WTC11 (cell line): ENCODE measurements at regions not wholly inside any gene's neighbourhood (a gene's known extent, or its start where the extent isn't known, plus 50 kb on each side); places are given as distances from the start of the nearest gene placed in this dataset.

ENCODE experiments used
- ATAC-seq: fragments of 200-7000 bp; cut with Tn5 transposase; 2 replicates; pipeline ENCODE4 v1.10.0; 2021; ENCODE audit warnings: mild to moderate bottlenecking, moderate library complexity
- CTCF ChIA-PET: fragments of 300-600 bp; sonication (Branson Sonifier 250); formaldehyde crosslinking; loops from one replicate; lab custom pipeline; 2021; ENCODE audit warnings: antibody characterized with exemption; lab: Charles Lee
- POLR2A ChIA-PET: fragments of 350-600 bp; sonication (Branson Sonifier 250); formaldehyde crosslinking; loops from one replicate; lab custom pipeline; 2021; ENCODE audit warnings: antibody characterized with exemption; lab: Charles Lee
- DNase-seq: peaks from one replicate; pipeline ENCODE4 v3.0.0; 2021; ENCODE audit warnings: low spot score
- H3K27ac Mint-ChIP-seq: 2 replicates; pipeline ENCODE4 v1.8.0; 2021; ENCODE audit warnings: mixed read lengths
- H3K27me3 Mint-ChIP-seq: 2 replicates; pipeline ENCODE4 v1.8.0; 2021; ENCODE audit warnings: low read depth, mild to moderate bottlenecking, moderate library complexity, mixed read lengths
- H3K36me3 Mint-ChIP-seq: 2 replicates; pipeline ENCODE4 v1.8.0; 2021; ENCODE audit warnings: mixed read lengths
- H3K4me1 Mint-ChIP-seq: 2 replicates; pipeline ENCODE4 v1.8.0; 2022; ENCODE audit warnings: mixed read lengths
- H3K4me3 Mint-ChIP-seq: 2 replicates; pipeline ENCODE4 v1.8.0; 2021; ENCODE audit warnings: mild to moderate bottlenecking, moderate library complexity, mixed read lengths
- H3K9me3 Mint-ChIP-seq: 2 replicates; pipeline ENCODE4 v1.8.0; 2021; ENCODE audit warnings: mixed read lengths
- CREB1 ChIP-seq: sonication (generic); formaldehyde crosslinking; IDR thresholded peaks from 2 replicates; pipeline ENCODE4 v1.8.0; 2023; ENCODE audit warnings: mild to moderate bottlenecking, missing genetic modification reagents
- FOXK1 ChIP-seq: sonication (generic); formaldehyde crosslinking; IDR thresholded peaks from 2 replicates; pipeline ENCODE4 v1.8.0; 2022; ENCODE audit warnings: mild to moderate bottlenecking, moderate library complexity, missing genetic modification reagents
- GABPB1 ChIP-seq: sonication (generic); formaldehyde crosslinking; IDR thresholded peaks from 2 replicates; pipeline ENCODE4 v1.8.1; 2023; ENCODE audit warnings: mild to moderate bottlenecking, missing genetic modification reagents
- GTF2I ChIP-seq: fragments of 250-450 bp; sonication (Bioruptor Pico); conservative IDR thresholded peaks from 2 replicates; pipeline ENCODE4 v1.4.0; 2021; ENCODE audit warnings: mild to moderate bottlenecking
- IRF2 ChIP-seq: sonication (generic); formaldehyde crosslinking; IDR thresholded peaks from 2 replicates; pipeline ENCODE4 v1.8.0; 2022; ENCODE audit warnings: low read depth, missing genetic modification reagents, borderline replicate concordance
- NFATC4 ChIP-seq: fragments of 250-450 bp; sonication (Bioruptor Pico); IDR thresholded peaks from 2 replicates; pipeline ENCODE4 v1.9.0; 2021; ENCODE audit warnings: mild to moderate bottlenecking
- NFYB ChIP-seq: sonication (generic); formaldehyde crosslinking; conservative IDR thresholded peaks from 2 replicates; pipeline ENCODE4 v1.8.0; 2022; ENCODE audit warnings: low read depth, missing genetic modification reagents
- NR1H2 ChIP-seq: sonication (generic); formaldehyde crosslinking; IDR thresholded peaks from 2 replicates; pipeline ENCODE4 v1.9.0; 2021; ENCODE audit warnings: mild to moderate bottlenecking, moderate library complexity, missing genetic modification reagents
- NR3C1 ChIP-seq: sonication (generic); formaldehyde crosslinking; conservative IDR thresholded peaks from 2 replicates; pipeline ENCODE4 v1.8.1; 2023; ENCODE audit warnings: low read depth, mild to moderate bottlenecking, missing genetic modification reagents
- PRRX2 ChIP-seq: fragments of 250-450 bp; sonication (Bioruptor Pico); IDR thresholded peaks from 2 replicates; pipeline ENCODE4 v1.8.0; 2021; ENCODE audit warnings: mild to moderate bottlenecking
- SMAD3 ChIP-seq: sonication (generic); formaldehyde crosslinking; IDR thresholded peaks from 2 replicates; pipeline ENCODE4 v1.8.0; 2022; ENCODE audit warnings: missing genetic modification reagents, mild to moderate bottlenecking, borderline replicate concordance
- TP53 ChIP-seq: sonication (generic); formaldehyde crosslinking; IDR thresholded peaks from 2 replicates; pipeline ENCODE4 v1.8.1; 2023; ENCODE audit warnings: mild to moderate bottlenecking, missing genetic modification reagents
- ZNF138 ChIP-seq: sonication (generic); formaldehyde crosslinking; conservative IDR thresholded peaks from 2 replicates; pipeline ENCODE4 v1.8.1; 2022; ENCODE audit warnings: mild to moderate bottlenecking, moderate library complexity, missing genetic modification reagents
- ZNF263 ChIP-seq: sonication (generic); formaldehyde crosslinking; IDR thresholded peaks from 2 replicates; pipeline ENCODE4 v1.8.1; 2022; ENCODE audit warnings: low read depth, mild to moderate bottlenecking, moderate library complexity, missing genetic modification reagents
- TF ChIP-seq, protein P1 (sequence below): fragments of 250-450 bp; sonication (Bioruptor Pico); IDR thresholded peaks from 2 replicates; pipeline ENCODE4 v2.1.2; 2022; ENCODE audit warnings: mild to moderate bottlenecking, moderate library complexity
- TF ChIP-seq, protein P2 (sequence below): sonication (generic); formaldehyde crosslinking; IDR thresholded peaks from 2 replicates; pipeline ENCODE4 v1.8.1; 2023; ENCODE audit warnings: mild to moderate bottlenecking, missing genetic modification reagents, moderate library complexity
- TF ChIP-seq, protein P3 (sequence below): sonication (generic); formaldehyde crosslinking; IDR thresholded peaks from 2 replicates; pipeline ENCODE4 v1.8.1; 2022; ENCODE audit warnings: mild to moderate bottlenecking, missing genetic modification reagents, moderate library complexity, borderline replicate concordance
- TF ChIP-seq, protein P4 (sequence below): sonication (generic); formaldehyde crosslinking; IDR thresholded peaks from 2 replicates; pipeline ENCODE4 v1.8.0; 2023; ENCODE audit warnings: missing genetic modification reagents, mild to moderate bottlenecking, borderline replicate concordance
- TF ChIP-seq, protein P5 (sequence below): sonication (generic); formaldehyde crosslinking; IDR thresholded peaks from 2 replicates; pipeline ENCODE4 v1.8.1; 2023; ENCODE audit warnings: mild to moderate bottlenecking, missing genetic modification reagents
- TF ChIP-seq, protein P6 (sequence below): sonication (generic); formaldehyde crosslinking; conservative IDR thresholded peaks from 2 replicates; pipeline ENCODE4 v1.8.1; 2022; ENCODE audit warnings: mild to moderate bottlenecking, missing genetic modification reagents
- TF ChIP-seq, protein P7 (sequence below): sonication (generic); formaldehyde crosslinking; IDR thresholded peaks from 2 replicates; pipeline ENCODE4 v1.8.0; 2022; ENCODE audit warnings: mild to moderate bottlenecking, missing genetic modification reagents
- TF ChIP-seq, protein P8 (sequence below): sonication (generic); formaldehyde crosslinking; IDR thresholded peaks from 2 replicates; pipeline ENCODE4 v1.8.1; 2023; ENCODE audit warnings: mild to moderate bottlenecking, missing genetic modification reagents, moderate library complexity

DNA sequence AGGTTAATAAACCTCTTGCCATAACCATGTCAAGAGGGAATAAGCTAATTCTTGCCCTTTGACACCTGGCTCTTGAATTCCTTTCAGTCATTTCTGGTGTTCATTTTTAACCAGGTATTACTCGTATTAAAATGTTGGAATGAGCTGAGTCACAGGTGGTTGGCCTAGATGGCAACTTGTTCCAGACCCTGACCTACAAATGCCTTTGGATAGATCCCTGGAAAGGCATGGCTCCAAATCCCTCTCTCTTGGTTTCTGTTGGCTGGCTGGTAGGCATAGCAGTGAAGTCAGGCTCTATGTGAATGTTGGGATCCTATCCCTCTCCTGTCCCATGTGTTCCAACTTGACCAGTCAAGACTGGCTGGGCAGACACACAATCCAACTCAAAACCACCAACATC is 277.1 kb upstream of the PROK2 start (continued):
- TF ChIP-seq, protein P1, sequence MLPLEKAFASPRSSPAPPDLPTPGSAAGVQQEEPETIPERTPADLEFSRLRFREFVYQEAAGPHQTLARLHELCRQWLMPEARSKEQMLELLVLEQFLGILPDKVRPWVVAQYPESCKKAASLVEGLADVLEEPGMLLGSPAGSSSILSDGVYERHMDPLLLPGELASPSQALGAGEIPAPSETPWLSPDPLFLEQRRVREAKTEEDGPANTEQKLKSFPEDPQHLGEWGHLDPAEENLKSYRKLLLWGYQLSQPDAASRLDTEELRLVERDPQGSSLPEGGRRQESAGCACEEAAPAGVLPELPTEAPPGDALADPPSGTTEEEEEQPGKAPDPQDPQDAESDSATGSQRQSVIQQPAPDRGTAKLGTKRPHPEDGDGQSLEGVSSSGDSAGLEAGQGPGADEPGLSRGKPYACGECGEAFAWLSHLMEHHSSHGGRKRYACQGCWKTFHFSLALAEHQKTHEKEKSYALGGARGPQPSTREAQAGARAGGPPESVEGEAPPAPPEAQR (CRISPR knock-in tag), result no peak
- no peak for TF ChIP-seq GTF2I
- TF ChIP-seq, protein P2, sequence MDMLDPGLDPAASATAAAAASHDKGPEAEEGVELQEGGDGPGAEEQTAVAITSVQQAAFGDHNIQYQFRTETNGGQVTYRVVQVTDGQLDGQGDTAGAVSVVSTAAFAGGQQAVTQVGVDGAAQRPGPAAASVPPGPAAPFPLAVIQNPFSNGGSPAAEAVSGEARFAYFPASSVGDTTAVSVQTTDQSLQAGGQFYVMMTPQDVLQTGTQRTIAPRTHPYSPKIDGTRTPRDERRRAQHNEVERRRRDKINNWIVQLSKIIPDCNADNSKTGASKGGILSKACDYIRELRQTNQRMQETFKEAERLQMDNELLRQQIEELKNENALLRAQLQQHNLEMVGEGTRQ (CRISPR knock-in tag), result no peak
- TF ChIP-seq ZNF138 (CRISPR knock-in tag), result no peak
- no peak for TF ChIP-seq NR3C1 (CRISPR knock-in tag)
- TF ChIP-seq GABPB1 (CRISPR knock-in tag), result no peak
- TF ChIP-seq, protein P3, sequence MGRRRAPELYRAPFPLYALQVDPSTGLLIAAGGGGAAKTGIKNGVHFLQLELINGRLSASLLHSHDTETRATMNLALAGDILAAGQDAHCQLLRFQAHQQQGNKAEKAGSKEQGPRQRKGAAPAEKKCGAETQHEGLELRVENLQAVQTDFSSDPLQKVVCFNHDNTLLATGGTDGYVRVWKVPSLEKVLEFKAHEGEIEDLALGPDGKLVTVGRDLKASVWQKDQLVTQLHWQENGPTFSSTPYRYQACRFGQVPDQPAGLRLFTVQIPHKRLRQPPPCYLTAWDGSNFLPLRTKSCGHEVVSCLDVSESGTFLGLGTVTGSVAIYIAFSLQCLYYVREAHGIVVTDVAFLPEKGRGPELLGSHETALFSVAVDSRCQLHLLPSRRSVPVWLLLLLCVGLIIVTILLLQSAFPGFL (CRISPR knock-in tag), result no peak
- no peak for TF ChIP-seq IRF2 (CRISPR knock-in tag)

DNA sequence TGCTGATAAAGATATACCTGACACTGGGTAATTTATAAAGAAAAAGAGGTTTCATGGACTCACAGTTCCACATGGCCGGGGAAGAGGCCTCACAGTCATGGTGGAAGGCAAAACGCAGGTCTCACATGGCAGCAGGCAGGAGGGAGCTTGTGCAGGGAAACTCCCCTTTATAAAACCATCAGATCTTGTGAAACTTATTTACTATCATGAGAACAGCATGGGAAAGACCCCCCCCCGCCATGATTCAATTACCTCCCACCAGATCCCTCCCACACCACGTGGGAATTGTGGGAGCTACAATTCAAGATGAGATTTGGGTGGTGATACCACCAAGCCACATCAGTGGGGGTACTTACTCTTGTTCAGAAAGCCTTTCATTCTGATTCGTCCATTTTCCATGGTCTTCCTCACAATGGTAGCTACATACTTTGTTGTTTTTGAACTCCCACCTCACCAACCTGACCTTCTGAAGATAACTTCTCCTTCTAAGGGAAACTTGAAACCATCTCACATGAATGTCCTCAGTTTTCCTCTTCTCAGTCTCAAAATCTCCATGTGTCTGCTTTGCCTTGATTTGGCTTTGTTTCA is 275.6 kb upstream of the PROK2 start:
- no peak for ATAC-seq
- Mint-ChIP-seq H3K4me3 (no peak overlapping the region), H3K36me3 (peaks cover 21% of the 10 kb centered on the region), H3K27ac (no peak overlapping the region), H3K4me1 (no peaks in the 10 kb centered on the region), H3K9me3 (peaks cover 47% of the 10 kb centered on the region), H3K27me3 (peaks cover 6% of the 10 kb centered on the region)
- POLR2A ChIA-PET, result no interaction called here
- no peak for DNase-seq
- CTCF ChIA-PET, result no interaction called here
- TF ChIP-seq FOXK1 (CRISPR knock-in tag) (no peak), CREB1 (no peak), TP53 (CRISPR knock-in tag) (no peak), NR1H2 (CRISPR knock-in tag) (no peak), NFATC4 (CRISPR knock-in tag) (no peak), SMAD3 (CRISPR knock-in tag) (no peak), ZNF263 (CRISPR knock-in tag) (no peak), PRRX2 (CRISPR knock-in tag) (no peak), NFYB (no peak)
- TF ChIP-seq, protein P4, sequence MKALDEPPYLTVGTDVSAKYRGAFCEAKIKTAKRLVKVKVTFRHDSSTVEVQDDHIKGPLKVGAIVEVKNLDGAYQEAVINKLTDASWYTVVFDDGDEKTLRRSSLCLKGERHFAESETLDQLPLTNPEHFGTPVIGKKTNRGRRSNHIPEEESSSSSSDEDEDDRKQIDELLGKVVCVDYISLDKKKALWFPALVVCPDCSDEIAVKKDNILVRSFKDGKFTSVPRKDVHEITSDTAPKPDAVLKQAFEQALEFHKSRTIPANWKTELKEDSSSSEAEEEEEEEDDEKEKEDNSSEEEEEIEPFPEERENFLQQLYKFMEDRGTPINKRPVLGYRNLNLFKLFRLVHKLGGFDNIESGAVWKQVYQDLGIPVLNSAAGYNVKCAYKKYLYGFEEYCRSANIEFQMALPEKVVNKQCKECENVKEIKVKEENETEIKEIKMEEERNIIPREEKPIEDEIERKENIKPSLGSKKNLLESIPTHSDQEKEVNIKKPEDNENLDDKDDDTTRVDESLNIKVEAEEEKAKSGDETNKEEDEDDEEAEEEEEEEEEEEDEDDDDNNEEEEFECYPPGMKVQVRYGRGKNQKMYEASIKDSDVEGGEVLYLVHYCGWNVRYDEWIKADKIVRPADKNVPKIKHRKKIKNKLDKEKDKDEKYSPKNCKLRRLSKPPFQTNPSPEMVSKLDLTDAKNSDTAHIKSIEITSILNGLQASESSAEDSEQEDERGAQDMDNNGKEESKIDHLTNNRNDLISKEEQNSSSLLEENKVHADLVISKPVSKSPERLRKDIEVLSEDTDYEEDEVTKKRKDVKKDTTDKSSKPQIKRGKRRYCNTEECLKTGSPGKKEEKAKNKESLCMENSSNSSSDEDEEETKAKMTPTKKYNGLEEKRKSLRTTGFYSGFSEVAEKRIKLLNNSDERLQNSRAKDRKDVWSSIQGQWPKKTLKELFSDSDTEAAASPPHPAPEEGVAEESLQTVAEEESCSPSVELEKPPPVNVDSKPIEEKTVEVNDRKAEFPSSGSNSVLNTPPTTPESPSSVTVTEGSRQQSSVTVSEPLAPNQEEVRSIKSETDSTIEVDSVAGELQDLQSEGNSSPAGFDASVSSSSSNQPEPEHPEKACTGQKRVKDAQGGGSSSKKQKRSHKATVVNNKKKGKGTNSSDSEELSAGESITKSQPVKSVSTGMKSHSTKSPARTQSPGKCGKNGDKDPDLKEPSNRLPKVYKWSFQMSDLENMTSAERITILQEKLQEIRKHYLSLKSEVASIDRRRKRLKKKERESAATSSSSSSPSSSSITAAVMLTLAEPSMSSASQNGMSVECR (CRISPR knock-in tag), result no peak
- TF ChIP-seq, protein P5, sequence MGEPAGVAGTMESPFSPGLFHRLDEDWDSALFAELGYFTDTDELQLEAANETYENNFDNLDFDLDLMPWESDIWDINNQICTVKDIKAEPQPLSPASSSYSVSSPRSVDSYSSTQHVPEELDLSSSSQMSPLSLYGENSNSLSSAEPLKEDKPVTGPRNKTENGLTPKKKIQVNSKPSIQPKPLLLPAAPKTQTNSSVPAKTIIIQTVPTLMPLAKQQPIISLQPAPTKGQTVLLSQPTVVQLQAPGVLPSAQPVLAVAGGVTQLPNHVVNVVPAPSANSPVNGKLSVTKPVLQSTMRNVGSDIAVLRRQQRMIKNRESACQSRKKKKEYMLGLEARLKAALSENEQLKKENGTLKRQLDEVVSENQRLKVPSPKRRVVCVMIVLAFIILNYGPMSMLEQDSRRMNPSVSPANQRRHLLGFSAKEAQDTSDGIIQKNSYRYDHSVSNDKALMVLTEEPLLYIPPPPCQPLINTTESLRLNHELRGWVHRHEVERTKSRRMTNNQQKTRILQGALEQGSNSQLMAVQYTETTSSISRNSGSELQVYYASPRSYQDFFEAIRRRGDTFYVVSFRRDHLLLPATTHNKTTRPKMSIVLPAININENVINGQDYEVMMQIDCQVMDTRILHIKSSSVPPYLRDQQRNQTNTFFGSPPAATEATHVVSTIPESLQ (CRISPR knock-in tag), result no peak
- TF ChIP-seq, protein P6, sequence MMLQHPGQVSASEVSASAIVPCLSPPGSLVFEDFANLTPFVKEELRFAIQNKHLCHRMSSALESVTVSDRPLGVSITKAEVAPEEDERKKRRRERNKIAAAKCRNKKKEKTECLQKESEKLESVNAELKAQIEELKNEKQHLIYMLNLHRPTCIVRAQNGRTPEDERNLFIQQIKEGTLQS (CRISPR knock-in tag), result no peak
- TF ChIP-seq, protein P2 (CRISPR knock-in tag), result no peak
- TF ChIP-seq, protein P7, sequence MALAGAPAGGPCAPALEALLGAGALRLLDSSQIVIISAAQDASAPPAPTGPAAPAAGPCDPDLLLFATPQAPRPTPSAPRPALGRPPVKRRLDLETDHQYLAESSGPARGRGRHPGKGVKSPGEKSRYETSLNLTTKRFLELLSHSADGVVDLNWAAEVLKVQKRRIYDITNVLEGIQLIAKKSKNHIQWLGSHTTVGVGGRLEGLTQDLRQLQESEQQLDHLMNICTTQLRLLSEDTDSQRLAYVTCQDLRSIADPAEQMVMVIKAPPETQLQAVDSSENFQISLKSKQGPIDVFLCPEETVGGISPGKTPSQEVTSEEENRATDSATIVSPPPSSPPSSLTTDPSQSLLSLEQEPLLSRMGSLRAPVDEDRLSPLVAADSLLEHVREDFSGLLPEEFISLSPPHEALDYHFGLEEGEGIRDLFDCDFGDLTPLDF (CRISPR knock-in tag), result no peak
- TF ChIP-seq, protein P8, sequence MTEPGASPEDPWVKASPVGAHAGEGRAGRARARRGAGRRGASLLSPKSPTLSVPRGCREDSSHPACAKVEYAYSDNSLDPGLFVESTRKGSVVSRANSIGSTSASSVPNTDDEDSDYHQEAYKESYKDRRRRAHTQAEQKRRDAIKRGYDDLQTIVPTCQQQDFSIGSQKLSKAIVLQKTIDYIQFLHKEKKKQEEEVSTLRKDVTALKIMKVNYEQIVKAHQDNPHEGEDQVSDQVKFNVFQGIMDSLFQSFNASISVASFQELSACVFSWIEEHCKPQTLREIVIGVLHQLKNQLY, result no peak
